OCI-LY7 (cell line): ENCODE measurements at regions not wholly inside any gene's neighbourhood (a gene's known extent, or its start where the extent isn't known, plus 50 kb on each side); places are given as distances from the start of the nearest gene placed in this dataset.

Experiments used
- CTCF ChIP-seq: fragments of 200-600 bp; sonication (generic); conservative IDR thresholded peaks from 2 replicates; pipeline ENCODE4 v1.5.1; 2014; ENCODE audit warnings: mild to moderate bottlenecking, antibody characterized with exemption, low read length, moderate library complexity, mixed read lengths
- EZH2phosphoT487 ChIP-seq: fragments of 200-600 bp; sonication (generic); IDR thresholded peaks from 2 replicates; pipeline ENCODE4 v1.6.1; 2018; ENCODE audit warnings: low read depth, borderline replicate concordance, mild to moderate bottlenecking, mixed run types, antibody characterized with exemption, low read length, moderate library complexity, mixed read lengths

GRCh38 chr20:48395816-48396546 lies 431.8 kb downstream of the PREX1 start:
- TF ChIP-seq CTCF (no peak), EZH2phosphoT487 (no peak)
